ENCODE measurements at regions not wholly inside any gene's neighbourhood (a gene's known extent, or its start where the extent isn't known, plus 50 kb on each side); places are given as distances from the start of the nearest gene placed in this dataset.

DNA sequence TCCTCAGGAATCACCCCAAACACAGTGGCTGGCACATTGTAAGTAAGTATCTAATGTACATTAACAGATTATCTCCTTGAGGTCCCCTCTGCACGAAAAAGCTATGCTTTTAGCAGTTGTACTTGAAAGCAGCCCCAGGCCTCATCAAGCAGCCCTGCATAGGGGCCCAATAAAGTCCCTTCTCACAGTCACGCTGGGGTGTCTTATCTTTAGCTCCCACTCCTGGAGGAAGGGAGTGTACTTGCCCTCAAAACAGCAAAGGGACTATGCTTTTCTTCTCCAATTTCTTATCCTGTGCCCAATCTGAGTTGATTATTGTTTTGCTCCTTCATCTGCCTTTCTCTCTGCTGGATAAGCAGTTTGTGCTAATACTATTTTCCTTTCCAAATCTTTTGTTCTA lies 168.8 kb upstream of the PLXNA2 start:
- TF ChIP-seq POLR2A (IDR thresholded peaks at IDR 0.05; ENCODE audit: low read depth, low read length) (no peak), POLR2AphosphoS5 (IDR thresholded peaks at IDR 0.05; ENCODE audit: low read depth, low read length) (no peak)

All from GM12892 (cell line).